ENCODE measurements at regions not wholly inside any gene's neighbourhood (a gene's known extent, or its start where the extent isn't known, plus 50 kb on each side); places are given as distances from the start of the nearest gene placed in this dataset.
A peak's percentile ranks its signal among the peaks of the same experiment; 100 is the strongest.

DNA sequence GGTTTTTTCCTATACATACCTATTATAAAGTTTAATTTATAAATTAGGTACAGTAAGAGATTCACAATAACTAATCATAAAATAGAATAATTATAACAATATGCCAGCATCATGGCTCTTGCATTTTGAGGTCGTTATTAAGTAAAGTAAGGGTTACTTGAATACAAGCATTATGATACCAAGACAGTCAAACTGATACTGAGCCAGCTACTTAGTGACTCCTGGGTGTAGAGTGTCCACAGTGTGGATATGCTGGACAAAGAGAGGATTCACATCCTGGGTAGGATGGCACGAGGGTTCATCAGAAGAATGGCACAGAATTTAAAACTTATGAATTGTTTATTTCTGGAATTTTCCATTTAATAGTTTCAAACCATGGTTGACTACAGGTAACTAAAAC, 157.2 kb upstream of the IL12A start:
- H3K4me3 ChIP-seq (ENCODE audit: low read length): no peak overlapping the region

GRCh38 chr3:159832024-159832423, 156.6 kb upstream of the IL12A start:
- peaks cover 32% of the 10 kb centered on the region for H3K4me1 ChIP-seq (ENCODE audit: control insufficient read depth, insufficient read depth, low read length)
- no peaks in the 10 kb centered on the region for H3K27me3 ChIP-seq (replicated peaks; ENCODE audit: control insufficient read depth, insufficient read depth, low read length)
- no peaks in the 10 kb centered on the region for H3K36me3 ChIP-seq (ENCODE audit: control insufficient read depth, insufficient read depth, low read length, severe bottlenecking)
- no peak for DNase-seq (ENCODE audit: low read depth)
- H3K9me3 ChIP-seq (ENCODE audit: control insufficient read depth, low read length): no peaks in the 10 kb centered on the region
- no peak overlapping the region for H3K4me3 ChIP-seq (ENCODE audit: low read length)
- no peak overlapping the region for H3K9ac ChIP-seq (ENCODE audit: low read length)

More for the DNA sequence above, 157.2 kb upstream of the IL12A start:
- Histone ChIP-seq H3K36me3 (ENCODE audit: control insufficient read depth, insufficient read depth, low read length, severe bottlenecking) (no peaks in the 10 kb centered on the region), H3K27me3 (replicated peaks; ENCODE audit: control insufficient read depth, insufficient read depth, low read length) (no peaks in the 10 kb centered on the region), H3K4me1 (ENCODE audit: control insufficient read depth, insufficient read depth, low read length) (peaks cover 26% of the 10 kb centered on the region), H3K9ac (ENCODE audit: low read length) (no peak overlapping the region), H3K9me3 (ENCODE audit: control insufficient read depth, low read length) (no peaks in the 10 kb centered on the region)
- DNase-seq (ENCODE audit: low read depth): no peak

- H3K36me3 ChIP-seq (ENCODE audit: control insufficient read depth, insufficient read depth, low read length, severe bottlenecking): no peaks in the 10 kb centered on the region
- no peak for DNase-seq (ENCODE audit: low read depth)
- H3K9me3 ChIP-seq (ENCODE audit: control insufficient read depth, low read length): no peaks in the 10 kb centered on the region
- no peak overlapping the region for H3K4me3 ChIP-seq (ENCODE audit: low read length)
- H3K9ac ChIP-seq (ENCODE audit: low read length): no peak overlapping the region
- H3K4me1 ChIP-seq (ENCODE audit: control insufficient read depth, insufficient read depth, low read length): peaks cover 24% of the 10 kb centered on the region
- H3K27me3 ChIP-seq (replicated peaks; ENCODE audit: control insufficient read depth, insufficient read depth, low read length): no peaks in the 10 kb centered on the region
Observed at GRCh38 chr3:159835126-159835525, 153.5 kb upstream of the IL12A start.

DNA sequence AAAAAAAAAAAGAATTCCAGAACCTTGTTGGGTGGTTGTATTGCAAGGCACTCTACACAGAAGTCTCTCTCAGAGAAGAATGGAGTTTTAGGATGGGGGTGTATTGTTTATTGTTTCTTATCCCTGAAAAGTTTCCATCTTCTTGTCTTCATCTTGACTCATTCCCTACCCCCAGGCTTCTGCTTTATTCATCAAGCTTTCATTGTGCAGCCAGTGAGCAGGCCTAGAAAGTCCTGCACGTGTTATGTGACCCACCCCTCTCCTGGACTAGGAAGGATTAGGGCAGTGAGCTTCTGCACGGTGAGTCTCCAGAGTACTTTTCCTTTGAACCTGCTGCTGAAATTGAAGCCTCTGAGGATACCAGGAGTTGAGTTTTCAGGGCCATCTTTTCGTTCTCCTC, 150.9 kb upstream of the IL12A start:
- DNase-seq (ENCODE audit: low read depth): no peak

DNA sequence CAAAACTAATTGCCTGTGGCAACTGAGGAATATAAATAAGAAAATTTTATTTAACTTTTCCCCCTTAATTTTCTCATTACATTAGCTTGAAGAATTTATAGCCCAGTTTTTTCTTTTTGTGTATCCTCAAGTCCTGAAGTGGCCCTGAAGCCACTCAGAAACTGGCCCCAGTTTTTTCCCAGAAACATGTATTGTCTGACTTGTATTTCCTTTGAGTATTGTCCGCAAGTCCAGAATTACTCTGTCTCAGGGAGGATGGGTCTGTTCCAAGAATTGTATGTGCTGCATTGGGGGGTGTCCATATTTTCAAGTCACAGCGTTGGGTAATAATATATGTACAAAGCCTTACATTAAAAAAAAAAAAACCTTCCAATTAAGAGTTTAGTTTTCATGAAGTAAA, 149.7 kb upstream of the IL12A start:
- Histone ChIP-seq H3K36me3 (ENCODE audit: control insufficient read depth, insufficient read depth, low read length, severe bottlenecking) (no peaks in the 10 kb centered on the region), H3K4me3 (ENCODE audit: low read length) (no peak overlapping the region)
- DNase-seq (ENCODE audit: low read depth): no peak

More for the DNA sequence above, 150.9 kb upstream of the IL12A start:
- H3K9ac ChIP-seq (ENCODE audit: low read length): no peak overlapping the region
- peaks cover 28% of the 10 kb centered on the region for H3K4me1 ChIP-seq (ENCODE audit: control insufficient read depth, insufficient read depth, low read length)
- no peak overlapping the region for H3K4me3 ChIP-seq (ENCODE audit: low read length)
- H3K9me3 ChIP-seq (ENCODE audit: control insufficient read depth, low read length): no peaks in the 10 kb centered on the region
- H3K27me3 ChIP-seq (replicated peaks; ENCODE audit: control insufficient read depth, insufficient read depth, low read length): no peaks in the 10 kb centered on the region
- H3K36me3 ChIP-seq (ENCODE audit: control insufficient read depth, insufficient read depth, low read length, severe bottlenecking): no peaks in the 10 kb centered on the region

GRCh38 chr3:159839561-159840379, 148.9 kb upstream of the IL12A start, which contains the start of gene SCHIP1:
Gene SCHIP1 (plus strand): TSS chr3:159839861.
- no peak within 1 kb of the TSS for H3K4me3 ChIP-seq (ENCODE audit: low read length)
- H3K9me3 ChIP-seq (ENCODE audit: control insufficient read depth, low read length): no peaks in the 10 kb centered on the region
- peaks cover 28% of the 10 kb centered on the region for H3K4me1 ChIP-seq (ENCODE audit: control insufficient read depth, insufficient read depth, low read length)
- H3K27me3 ChIP-seq (replicated peaks; ENCODE audit: control insufficient read depth, insufficient read depth, low read length): no peaks in the 10 kb centered on the region
- H3K9ac ChIP-seq (ENCODE audit: low read length): no peak within 1 kb of the TSS
- no peak for DNase-seq (ENCODE audit: low read depth)
- no peaks in the 10 kb centered on the region for H3K36me3 ChIP-seq (ENCODE audit: control insufficient read depth, insufficient read depth, low read length, severe bottlenecking)

More for the DNA sequence above, 149.7 kb upstream of the IL12A start:
- H3K27me3 ChIP-seq (replicated peaks; ENCODE audit: control insufficient read depth, insufficient read depth, low read length): no peaks in the 10 kb centered on the region
- H3K4me1 ChIP-seq (ENCODE audit: control insufficient read depth, insufficient read depth, low read length): peaks cover 28% of the 10 kb centered on the region
- no peak overlapping the region for H3K9ac ChIP-seq (ENCODE audit: low read length)
- no peaks in the 10 kb centered on the region for H3K9me3 ChIP-seq (ENCODE audit: control insufficient read depth, low read length)

GRCh38 chr3:159840703-159841299, 147.8 kb upstream of the IL12A start:
- Histone ChIP-seq H3K4me3 (ENCODE audit: low read length) (no peak overlapping the region), H3K9me3 (ENCODE audit: control insufficient read depth, low read length) (no peaks in the 10 kb centered on the region), H3K27me3 (replicated peaks; ENCODE audit: control insufficient read depth, insufficient read depth, low read length) (no peaks in the 10 kb centered on the region), H3K4me1 (ENCODE audit: control insufficient read depth, insufficient read depth, low read length) (peaks cover 28% of the 10 kb centered on the region), H3K36me3 (ENCODE audit: control insufficient read depth, insufficient read depth, low read length, severe bottlenecking) (no peaks in the 10 kb centered on the region), H3K9ac (ENCODE audit: low read length) (no peak overlapping the region)
- DNase-seq (ENCODE audit: low read depth): peak; percentile 76

DNA sequence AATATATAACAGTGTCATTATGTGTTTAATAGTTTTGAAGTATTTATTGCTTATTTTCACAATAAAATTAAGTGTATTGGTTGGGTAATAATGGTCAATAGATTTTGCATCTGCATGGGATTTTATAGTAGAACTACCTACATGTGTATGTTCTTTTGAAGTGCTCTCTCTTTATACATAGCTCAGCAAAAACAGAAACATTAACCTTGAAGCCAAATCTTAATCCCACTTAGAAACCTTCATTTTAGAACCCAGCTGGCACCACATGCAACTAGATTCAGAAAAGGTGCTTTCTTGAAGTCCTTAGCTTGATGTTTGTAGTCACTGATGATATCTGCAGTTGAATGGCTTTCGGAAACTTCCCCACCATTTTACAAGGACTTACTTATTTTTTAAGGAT, 146.9 kb upstream of the IL12A start:
- no peak overlapping the region for H3K9ac ChIP-seq (ENCODE audit: low read length)
- no peaks in the 10 kb centered on the region for H3K36me3 ChIP-seq (ENCODE audit: control insufficient read depth, insufficient read depth, low read length, severe bottlenecking)
- no peaks in the 10 kb centered on the region for H3K9me3 ChIP-seq (ENCODE audit: control insufficient read depth, low read length)
- DNase-seq (ENCODE audit: low read depth): no peak
- no peak overlapping the region for H3K4me3 ChIP-seq (ENCODE audit: low read length)
- no peaks in the 10 kb centered on the region for H3K27me3 ChIP-seq (replicated peaks; ENCODE audit: control insufficient read depth, insufficient read depth, low read length)
- peaks cover 23% of the 10 kb centered on the region for H3K4me1 ChIP-seq (ENCODE audit: control insufficient read depth, insufficient read depth, low read length)

DNA sequence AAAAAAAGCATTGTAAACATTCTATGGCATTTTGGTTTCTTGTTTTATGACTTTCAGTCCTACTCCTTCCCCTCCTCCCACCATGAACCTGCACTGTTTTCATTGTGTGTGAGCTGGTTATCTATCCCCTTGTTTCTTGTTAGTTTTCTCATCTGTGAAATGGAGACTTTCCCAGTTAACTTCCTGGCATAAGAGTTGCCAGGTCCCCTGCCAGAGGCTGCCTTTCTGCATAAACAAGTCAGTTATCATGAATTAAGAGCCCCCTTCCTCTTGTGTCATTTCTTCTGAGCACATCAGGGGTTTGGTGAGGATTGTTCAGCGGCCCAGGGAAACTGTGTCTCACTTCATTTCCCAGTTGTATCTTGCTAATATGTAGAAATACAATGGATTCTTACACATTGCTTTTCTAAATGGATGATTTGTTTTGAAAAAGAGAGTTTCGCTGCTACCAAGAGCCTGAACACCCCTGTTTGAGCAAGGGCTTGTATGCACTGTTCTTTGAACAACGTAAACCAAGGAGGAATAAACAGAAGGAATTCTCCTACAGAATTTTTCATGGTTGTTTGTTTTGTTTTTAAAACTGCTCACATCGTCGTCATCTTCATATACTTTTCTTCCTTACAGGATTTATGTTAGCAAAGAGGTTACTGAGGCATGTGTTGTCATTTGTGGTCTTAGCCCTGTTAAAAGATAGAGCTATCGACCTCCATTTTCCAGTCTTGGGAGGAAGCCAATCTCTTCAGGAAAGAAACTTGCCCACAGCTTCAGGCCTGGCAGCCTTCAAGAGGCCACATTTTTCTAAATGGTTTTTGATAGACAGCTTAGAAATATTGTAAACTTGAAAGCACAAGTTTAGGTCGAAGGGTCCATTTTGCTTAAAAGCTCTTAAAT, 144.6 kb upstream of the IL12A start:
- Histone ChIP-seq H3K36me3 (ENCODE audit: control insufficient read depth, insufficient read depth, low read length, severe bottlenecking) (no peaks in the 10 kb centered on the region), H3K4me3 (ENCODE audit: low read length) (no peak overlapping the region), H3K27me3 (replicated peaks; ENCODE audit: control insufficient read depth, insufficient read depth, low read length) (no peaks in the 10 kb centered on the region), H3K9me3 (ENCODE audit: control insufficient read depth, low read length) (no peaks in the 10 kb centered on the region), H3K9ac (ENCODE audit: low read length) (no peak overlapping the region), H3K4me1 (ENCODE audit: control insufficient read depth, insufficient read depth, low read length) (peaks cover 12% of the 10 kb centered on the region)
- DNase-seq (ENCODE audit: low read depth): no peak

GRCh38 chr3:159844801-159845261, 143.8 kb upstream of the IL12A start:
- Histone ChIP-seq H3K4me1 (ENCODE audit: control insufficient read depth, insufficient read depth, low read length) (peaks cover 12% of the 10 kb centered on the region), H3K4me3 (ENCODE audit: low read length) (no peak overlapping the region), H3K27me3 (replicated peaks; ENCODE audit: control insufficient read depth, insufficient read depth, low read length) (no peaks in the 10 kb centered on the region), H3K36me3 (ENCODE audit: control insufficient read depth, insufficient read depth, low read length, severe bottlenecking) (no peaks in the 10 kb centered on the region), H3K9me3 (ENCODE audit: control insufficient read depth, low read length) (no peaks in the 10 kb centered on the region), H3K9ac (ENCODE audit: low read length) (no peak overlapping the region)
- DNase-seq (ENCODE audit: low read depth): no peak

DNA sequence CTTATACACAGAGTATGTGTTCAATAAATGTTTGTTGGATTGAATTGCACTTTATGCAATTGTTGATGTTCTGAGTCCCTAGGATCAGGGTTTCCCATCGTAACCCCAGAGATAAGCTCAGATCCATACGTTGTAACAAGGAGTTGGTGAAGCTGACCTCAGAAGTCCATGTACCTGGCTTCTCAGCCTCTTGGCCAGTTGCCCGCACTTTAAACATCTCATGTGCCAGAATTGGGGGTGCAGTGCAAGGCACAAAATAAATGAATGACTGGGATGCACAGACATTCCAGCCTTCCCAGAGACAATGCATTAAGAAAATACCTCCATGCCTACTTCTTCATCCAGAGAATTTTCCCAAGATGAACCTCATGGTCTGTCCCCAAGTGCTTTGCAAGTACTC, 142.9 kb upstream of the IL12A start:
- no peaks in the 10 kb centered on the region for H3K9me3 ChIP-seq (ENCODE audit: control insufficient read depth, low read length)
- no peak overlapping the region for H3K4me3 ChIP-seq (ENCODE audit: low read length)
- DNase-seq (ENCODE audit: low read depth): no peak
- H3K9ac ChIP-seq (ENCODE audit: low read length): no peak overlapping the region
- H3K27me3 ChIP-seq (replicated peaks; ENCODE audit: control insufficient read depth, insufficient read depth, low read length): no peaks in the 10 kb centered on the region
- H3K36me3 ChIP-seq (ENCODE audit: control insufficient read depth, insufficient read depth, low read length, severe bottlenecking): no peaks in the 10 kb centered on the region
- peaks cover 6% of the 10 kb centered on the region for H3K4me1 ChIP-seq (ENCODE audit: control insufficient read depth, insufficient read depth, low read length)

Measured in adipocyte (in vitro differentiated cells).